ENCODE measurements at regions not wholly inside any gene's neighbourhood (a gene's known extent, or its start where the extent isn't known, plus 50 kb on each side); places are given as distances from the start of the nearest gene placed in this dataset.

- no peak for DNase-seq (ENCODE audit: low spot score)
Measured at GRCh38 chr16:86117235-86117634, 218.3 kb downstream of the IRF8 start.

DNA sequence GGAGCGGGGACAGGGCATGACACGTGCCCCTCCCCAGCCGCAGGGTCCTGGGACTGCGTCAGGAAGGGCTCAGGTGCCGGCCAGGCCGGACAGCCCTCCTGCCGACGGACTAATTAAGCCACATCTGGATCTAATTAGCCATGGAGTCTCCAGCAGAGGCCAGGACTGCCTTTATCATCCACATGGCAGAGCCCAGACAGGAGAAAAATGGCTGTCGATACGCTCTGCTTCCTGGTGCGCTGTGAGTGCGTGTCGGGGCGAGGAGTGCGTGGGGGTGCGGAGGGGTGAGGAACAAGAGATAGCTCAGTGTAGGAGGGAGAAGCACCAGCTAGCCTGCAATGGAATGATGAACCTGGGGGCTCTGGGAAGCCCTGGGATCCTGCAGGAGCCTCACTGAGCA, 218.8 kb downstream of the IRF8 start:
- no peak for DNase-seq (ENCODE audit: low spot score)

GRCh38 chr16:86118467-86119307, 219.7 kb downstream of the IRF8 start:
- no peak for DNase-seq (ENCODE audit: low spot score)

- no peak for DNase-seq (ENCODE audit: low spot score)
Measured at GRCh38 chr16:86120201-86121192, 221.5 kb downstream of the IRF8 start.

- DNase-seq (ENCODE audit: low spot score): no peak
Measured at GRCh38 chr16:86121374-86122010, 222.5 kb downstream of the IRF8 start.

DNA sequence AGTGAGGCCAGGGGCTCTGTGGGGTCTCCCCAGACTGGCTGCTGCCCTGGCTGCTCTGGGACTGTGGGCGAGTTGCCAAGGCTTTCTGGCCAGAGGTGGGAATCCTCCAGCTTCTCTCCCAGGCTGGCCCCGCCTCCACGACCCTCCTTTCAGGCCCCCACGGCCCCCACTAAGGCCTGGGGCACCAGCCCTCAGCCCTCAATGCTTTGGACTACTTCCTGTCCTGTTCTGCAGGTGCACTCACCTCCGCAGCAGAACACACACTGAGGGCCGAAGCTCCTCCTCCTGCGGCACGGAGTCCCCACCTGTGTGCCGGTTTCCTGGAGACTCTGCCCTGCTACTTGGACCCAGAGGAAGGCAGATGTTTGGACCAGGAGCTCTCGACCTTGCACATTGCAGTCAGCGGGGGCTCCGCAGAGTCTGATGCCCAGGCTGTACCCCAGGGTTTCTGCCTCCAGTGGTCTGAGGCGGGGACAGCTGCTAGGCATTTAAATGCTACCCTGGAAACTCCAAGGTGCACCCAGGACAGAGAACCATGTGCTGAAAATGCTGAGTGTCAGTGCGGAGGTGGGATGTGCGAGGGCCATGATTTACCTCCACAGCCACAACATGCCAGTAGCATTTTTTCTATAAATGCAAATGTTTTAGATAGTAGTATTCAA, 223.8 kb downstream of the IRF8 start:
- no peak for DNase-seq (ENCODE audit: low spot score)

- DNase-seq (ENCODE audit: low spot score): no peak
Measured at GRCh38 chr16:86124321-86124720, 225.4 kb downstream of the IRF8 start.

DNA sequence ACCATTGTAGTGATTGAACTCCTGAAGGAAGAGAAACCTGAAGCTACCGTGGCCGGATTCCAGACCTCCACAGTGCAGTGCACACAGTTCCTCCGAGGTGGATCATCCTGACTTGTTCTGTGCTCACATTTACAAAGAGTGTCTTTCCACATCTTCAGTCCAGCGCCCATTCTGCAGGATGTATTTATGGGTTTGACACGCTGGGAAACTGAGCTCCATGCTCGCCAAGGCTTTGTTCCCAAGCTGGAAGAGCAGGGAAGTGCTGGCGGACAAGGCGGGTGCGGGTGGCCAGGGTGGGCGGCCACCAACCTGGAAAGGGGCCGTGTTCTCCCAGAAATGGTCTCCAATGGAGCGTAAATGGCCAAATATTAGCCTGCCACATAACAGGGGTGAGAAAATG, 227.9 kb downstream of the IRF8 start:
- DNase-seq (ENCODE audit: low spot score): no peak

GRCh38 chr16:86127366-86127765, 228.4 kb downstream of the IRF8 start:
- DNase-seq (ENCODE audit: low spot score): no peak

DNA sequence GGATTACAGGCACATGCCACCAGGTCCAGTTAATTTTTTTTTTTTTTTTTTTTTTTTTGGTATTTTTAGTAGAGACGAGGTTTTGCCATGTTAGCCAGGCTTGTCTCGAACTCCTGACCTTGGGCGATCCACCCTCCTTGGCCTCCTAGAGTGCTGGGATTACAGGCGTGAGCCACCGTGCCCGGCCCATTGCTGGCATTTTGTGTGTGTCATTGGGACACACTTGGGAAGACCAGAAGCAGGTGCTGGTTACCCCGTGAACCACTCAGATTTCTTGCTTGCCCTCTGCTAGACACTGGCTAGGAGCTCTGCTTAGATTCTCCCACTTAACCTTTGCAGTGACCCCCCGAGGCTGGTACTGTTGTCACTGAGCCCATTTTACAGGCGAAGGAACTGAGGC, 229.3 kb downstream of the IRF8 start:
- DNase-seq (ENCODE audit: low spot score): no peak

DNA sequence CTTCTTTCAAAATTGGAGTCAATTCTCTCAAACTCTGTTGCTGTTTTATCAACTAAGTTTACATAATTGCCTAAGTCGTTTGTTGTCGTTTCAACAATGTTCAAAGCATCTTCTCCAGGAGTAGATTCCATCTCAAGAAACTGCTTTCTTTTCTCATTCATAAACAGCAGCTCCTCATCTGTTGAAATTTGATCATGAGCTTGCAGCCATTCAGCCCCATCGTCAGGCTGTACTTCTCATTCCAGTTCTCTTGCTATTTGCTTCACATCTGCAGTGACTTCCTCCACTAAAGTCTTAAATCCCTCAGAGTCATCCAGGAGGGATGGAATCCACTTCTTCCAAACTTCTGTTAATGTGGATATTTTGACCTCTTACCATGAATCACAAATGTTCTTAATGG, 230.6 kb downstream of the IRF8 start:
- DNase-seq (ENCODE audit: low spot score): no peak

DNA sequence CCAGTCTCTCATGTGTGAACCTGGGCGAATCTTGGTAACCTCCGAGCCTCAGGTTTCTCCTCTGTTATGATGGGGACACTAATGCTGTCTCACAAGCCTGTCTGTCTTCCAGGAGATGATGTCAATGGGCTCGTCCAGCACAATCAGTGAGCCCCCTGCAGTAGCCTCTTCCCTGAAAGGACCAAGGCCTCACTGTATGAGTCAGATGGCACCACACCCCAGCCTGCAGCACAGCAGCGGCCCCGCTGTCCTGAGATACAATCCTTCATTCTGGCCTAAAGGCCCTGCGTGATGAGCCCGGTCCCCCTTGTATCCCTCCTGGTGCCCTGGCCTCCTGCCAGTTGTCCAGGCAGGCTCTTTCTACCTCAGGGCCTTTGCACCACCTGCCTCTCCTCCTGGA, 234.4 kb downstream of the IRF8 start:
- no peak for DNase-seq (ENCODE audit: low spot score)

DNA sequence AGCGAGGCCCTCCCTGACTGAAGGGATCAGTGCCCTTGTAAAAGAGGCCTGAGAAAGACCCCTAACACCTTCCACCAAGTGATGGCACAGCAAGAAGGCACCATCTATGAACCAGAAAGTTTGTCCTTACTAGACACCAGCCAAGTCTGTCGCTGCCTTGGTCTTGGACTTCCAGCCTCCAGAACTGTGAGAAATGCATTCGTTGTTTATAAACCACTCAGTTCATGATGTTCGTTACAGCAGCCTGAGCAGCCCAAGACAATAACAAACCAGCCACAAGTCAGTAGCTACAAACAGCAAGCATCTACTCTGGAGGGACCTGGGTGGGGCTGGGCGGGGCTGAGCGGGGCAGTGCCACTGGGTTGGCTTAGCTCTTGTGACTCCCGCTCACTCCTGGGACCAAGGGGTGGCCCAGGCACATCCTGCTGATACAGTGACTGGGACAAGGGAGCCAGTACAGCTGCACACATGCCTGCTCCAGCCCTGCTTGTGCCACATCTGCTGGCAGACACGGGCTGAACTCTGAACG, 234.9 kb downstream of the IRF8 start:
- no peak for DNase-seq (ENCODE audit: low spot score)

DNA sequence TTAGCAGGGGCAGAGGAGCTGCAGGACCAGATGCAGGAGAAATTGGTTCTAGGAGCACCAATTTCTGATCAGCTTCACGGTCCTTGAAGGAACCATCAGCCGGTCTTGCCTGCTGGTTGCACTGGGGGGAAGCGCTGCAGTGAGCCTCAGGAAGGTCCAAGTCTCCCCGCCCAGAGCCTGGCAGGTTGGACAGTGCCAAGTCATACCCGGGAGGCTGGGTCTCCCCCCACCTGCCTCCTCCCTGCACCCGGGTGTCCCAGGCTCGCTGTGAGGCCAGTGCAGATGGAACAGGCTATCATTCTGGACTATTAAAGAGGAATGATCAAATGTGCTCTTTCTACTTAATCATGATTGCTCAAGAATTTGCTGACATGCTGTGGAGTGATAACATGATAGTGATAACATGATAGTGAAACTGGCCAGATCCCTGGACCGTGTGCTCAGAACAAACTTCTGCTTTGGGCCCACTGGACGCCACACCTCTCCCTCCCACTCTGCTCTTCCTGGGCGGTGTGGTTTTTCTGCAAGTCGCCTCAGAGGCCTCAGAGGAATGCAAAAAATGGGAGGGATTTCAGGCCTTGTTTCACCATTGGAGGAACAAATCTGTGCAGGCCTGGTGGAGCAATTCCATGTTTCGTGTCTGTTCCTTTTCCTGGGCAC, 236.0 kb downstream of the IRF8 start:
- no peak for DNase-seq (ENCODE audit: low spot score)

GRCh38 chr16:86137359-86137758, 238.4 kb downstream of the IRF8 start:
- DNase-seq (ENCODE audit: low spot score): no peak

GRCh38 chr16:86138121-86139085, 239.4 kb downstream of the IRF8 start:
- no peak for DNase-seq (ENCODE audit: low spot score)

DNA sequence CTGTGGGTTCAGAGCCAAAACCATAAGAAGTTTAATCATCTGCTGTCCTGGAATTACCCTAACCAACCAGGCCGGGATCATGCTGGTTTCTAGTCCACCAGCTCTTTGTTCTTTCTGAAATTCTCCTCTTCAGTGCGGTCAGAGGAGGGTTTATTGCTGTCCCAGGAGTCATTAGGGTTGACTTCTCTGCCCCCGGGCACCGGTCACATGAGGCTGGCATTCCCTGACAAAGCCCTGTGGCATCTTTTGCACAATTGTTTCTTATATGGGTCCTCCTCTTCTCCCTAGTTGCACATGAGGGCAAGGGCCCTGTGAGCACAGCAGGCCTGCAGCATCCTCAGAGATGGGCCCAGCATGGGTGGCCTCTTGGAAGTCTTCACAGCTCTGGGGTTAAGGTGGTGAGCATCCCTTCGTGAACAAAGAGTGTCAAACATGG, 243.9 kb downstream of the IRF8 start:
- DNase-seq (ENCODE audit: low spot score): no peak

DNA sequence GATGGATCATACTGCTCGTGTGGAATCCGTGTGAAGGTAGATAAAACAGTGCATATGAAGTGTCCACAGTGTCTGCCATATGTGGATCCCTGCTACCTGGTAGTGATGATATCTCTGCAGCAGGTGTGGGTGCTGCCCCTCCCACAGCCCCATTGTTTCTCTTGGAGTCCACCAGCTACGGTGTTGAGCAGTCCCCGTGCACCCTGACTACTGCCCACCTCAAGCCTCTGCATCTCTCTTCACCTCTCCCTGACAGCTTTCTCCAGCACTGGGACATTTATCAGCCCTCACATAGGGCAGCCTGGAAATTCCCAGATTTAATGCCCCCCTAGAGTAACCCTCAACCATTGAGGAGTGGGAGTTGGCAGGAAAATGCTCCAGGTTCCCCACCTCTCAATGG, 244.7 kb downstream of the IRF8 start:
- DNase-seq (ENCODE audit: low spot score): no peak

DNA sequence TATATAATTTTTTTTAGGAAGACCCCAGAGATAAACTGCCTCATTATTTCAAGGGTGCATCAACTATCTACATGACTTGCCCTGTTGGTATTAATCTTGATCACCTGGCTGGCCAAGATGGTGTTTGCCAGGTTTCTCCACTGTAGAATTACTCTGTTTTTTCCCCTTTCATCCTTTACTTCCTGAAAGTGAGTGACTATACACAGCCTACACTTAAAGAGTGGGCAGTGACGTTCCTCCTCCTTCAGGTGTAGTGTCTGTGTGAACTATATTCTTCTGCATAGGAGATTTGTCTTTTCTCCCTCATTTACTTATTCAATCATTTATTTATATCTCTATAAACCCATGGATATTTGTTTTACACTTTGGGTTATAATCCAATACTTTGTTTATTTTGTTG, 246.7 kb downstream of the IRF8 start:
- DNase-seq (ENCODE audit: low spot score): no peak
